HepG2 (cell line): ENCODE measurements at regions not wholly inside any gene's neighbourhood (a gene's known extent, or its start where the extent isn't known, plus 50 kb on each side); places are given as distances from the start of the nearest gene placed in this dataset.

Experiments used
- ATAC-seq: fragments of 200-7000 bp; cut with Tn5 transposase; 3 replicates; pipeline ENCODE4 v1.9.1; 2020; ENCODE audit warnings: mild to moderate bottlenecking, moderate library complexity
- BruUV-seq: library from RNA; stranded (reverse); fragments of 400-500 nt; replicated peaks from 2 replicates; lab custom pipeline; 2021; lab: Mats Ljungman, UMichigan
- CTCF ChIA-PET: fragments of 300-600 bp; formaldehyde crosslinking; extraction: SDS; loops from one replicate; lab custom pipeline; 2021; ENCODE audit warnings: low total read pairs, inconsistent platforms, low intra/inter-chr PET ratio; lab: Yijun Ruan, JAX
- POLR2A ChIA-PET: fragments of 350-600 bp; sonication (Branson Sonifier 250); formaldehyde crosslinking; loops from one replicate; lab custom pipeline; 2020; ENCODE audit warnings: antibody characterized with exemption, inconsistent platforms; lab: Yijun Ruan, JAX
- DNase-seq: peaks from one replicate; pipeline ENCODE4 v3.0.0-alpha.2; 2015; ENCODE audit warnings: low spot score
- FAIRE-seq: peaks from 3 replicates; lab custom pipeline; 2011; peaks lifted over from hg19 to GRCh38; lab: Jason Lieb, UNC
- H2AFZ ChIP-seq: one replicate; pipeline ENCODE4 v1.6.1; 2011; ENCODE audit warnings: low read length, inconsistent platforms
- H3K27ac ChIP-seq: fragments of 300-600 bp; 3 replicates; pipeline ENCODE4 v1.8.0; 2011; ENCODE audit warnings: mixed run types, mild to moderate bottlenecking, mixed read lengths, low read length, inconsistent platforms; ENCODE audit not compliant: insufficient read depth; ENCODE audit errors: extremely low read length
- H3K27me3 ChIP-seq, 2 experiments: fragments of 200-600 bp in 1 of 2; 2 replicates in 1 of 2; 3 replicates in 1 of 2; pipeline versions ENCODE4 v1.6.0 to v1.8.0; 2011; ENCODE audit warnings: low read length in 2 of 2, mild to moderate bottlenecking in 2 of 2, moderate library complexity in 2 of 2, inconsistent platforms in 1 of 2; ENCODE audit not compliant: insufficient read depth in 2 of 2, control insufficient read depth in 1 of 2
- H3K36me3 ChIP-seq, 2 experiments: fragments of 200-600 bp in 1 of 2; replicated peaks in 1 of 2; 2 replicates in 1 of 2; 3 replicates in 1 of 2; pipeline versions ENCODE4 v1.5.1 to v1.8.0; 2011; ENCODE audit warnings: low read length in 2 of 2, inconsistent platforms in 1 of 2; ENCODE audit not compliant: insufficient read depth in 2 of 2, control insufficient read depth in 1 of 2
- H3K4me1 ChIP-seq: 2 replicates; pipeline ENCODE4 v1.5.1; 2012; ENCODE audit warnings: low read length, inconsistent platforms; ENCODE audit not compliant: insufficient read depth
- H3K4me2 ChIP-seq: 2 replicates; pipeline ENCODE4 v1.6.0; 2011; ENCODE audit warnings: low read depth, low read length, inconsistent platforms
- H3K4me3 ChIP-seq, 3 experiments: fragments of 200-600 bp in 1 of 3; sonication (generic), shearing (Covaris generic) in 1 of 3; replicated peaks in 1 of 3; 2 replicates each; pipeline ENCODE4 v1.5.1; 2011 to 2016; ENCODE audit warnings: low read length in 3 of 3, inconsistent platforms in 2 of 3, low read depth in 2 of 3, mild to moderate bottlenecking in 2 of 3, control low read depth in 1 of 3, mixed read lengths in 1 of 3; ENCODE audit not compliant: insufficient read depth in 1 of 3
- H3K79me2 ChIP-seq: one replicate; pipeline ENCODE4 v1.6.1; 2011; ENCODE audit warnings: low read length, inconsistent platforms; ENCODE audit not compliant: insufficient read depth
- H3K9ac ChIP-seq: 2 replicates; pipeline ENCODE4 v1.6.0; 2011; ENCODE audit warnings: mild to moderate bottlenecking, low read depth, low read length, inconsistent platforms; ENCODE audit not compliant: insufficient read depth
- H3K9me3 ChIP-seq: 2 replicates; pipeline ENCODE4 v1.5.1; 2012; ENCODE audit warnings: mild to moderate bottlenecking, low read length
- H4K20me1 ChIP-seq: 2 replicates; pipeline ENCODE4 v1.6.0; 2011; ENCODE audit warnings: inconsistent platforms, mild to moderate bottlenecking, low read length, moderate library complexity; ENCODE audit not compliant: insufficient read depth
- EHMT2 ChIP-seq: fragments of 200-600 bp; sonication (generic); IDR thresholded peaks from 2 replicates; pipeline ENCODE4 v1.7.0; 2017; ENCODE audit warnings: antibody characterized with exemption, low read depth, low read length, borderline replicate concordance
- ERF ChIP-seq: IDR thresholded peaks from 2 replicates; pipeline ENCODE4 v1.6.1; 2018; ENCODE audit warnings: missing biosample characterization, missing genetic modification reagents
- FOXM1 ChIP-seq: sonication (generic); formaldehyde crosslinking; IDR thresholded peaks from 2 replicates; pipeline ENCODE4 v1.5.0; 2020; ENCODE audit warnings: missing genetic modification reagents
- HOXA5 ChIP-seq: sonication (generic); formaldehyde crosslinking; IDR thresholded peaks from 2 replicates; pipeline ENCODE4 v1.4.0; 2020; ENCODE audit warnings: missing genetic modification reagents
- PHF5A ChIP-seq: IDR thresholded peaks from one replicate; pipeline ENCODE4 v1.6.1; 2018; ENCODE audit warnings: low read depth, missing genetic modification reagents; ENCODE audit not compliant: unreplicated experiment
- POGZ ChIP-seq: sonication (generic); formaldehyde crosslinking; IDR thresholded peaks from 2 replicates; pipeline ENCODE4 v1.4.0; 2020; ENCODE audit warnings: mild to moderate bottlenecking, missing genetic modification reagents
- RBM39 ChIP-seq: fragments of 200-400 bp; formaldehyde crosslinking; IDR thresholded peaks from one replicate; pipeline ENCODE4 v1.6.1; 2018; ENCODE audit warnings: antibody characterized with exemption, mild to moderate bottlenecking, low read depth, low read length; ENCODE audit not compliant: poor library complexity, severe bottlenecking
- RXRB ChIP-seq: IDR thresholded peaks from 2 replicates; pipeline ENCODE4 v1.6.1; 2016; ENCODE audit warnings: borderline replicate concordance, missing genetic modification reagents, missing compliant biosample characterization
- SIX4 ChIP-seq: sonication (generic); formaldehyde crosslinking; IDR thresholded peaks from 2 replicates; pipeline ENCODE4 v1.4.0; 2020; ENCODE audit warnings: missing genetic modification reagents
- TEAD3 ChIP-seq: optimal IDR thresholded peaks from 2 replicates; pipeline ENCODE3; 2016; ENCODE audit warnings: borderline replicate concordance
- TRIM24 ChIP-seq: sonication (generic); formaldehyde crosslinking; IDR thresholded peaks from 2 replicates; pipeline ENCODE4 v1.8.0; 2022; ENCODE audit warnings: mild to moderate bottlenecking, missing genetic modification reagents
- ZMYM3 ChIP-seq: sonication (generic); formaldehyde crosslinking; IDR thresholded peaks from 2 replicates; pipeline ENCODE4 v1.5.1; 2020; ENCODE audit warnings: mild to moderate bottlenecking, missing genetic modification reagents
- ZNF264 ChIP-seq: sonication (generic); formaldehyde crosslinking; IDR thresholded peaks from 2 replicates; pipeline ENCODE4 v1.4.0; 2020; ENCODE audit warnings: missing genetic modification reagents
- ZNF558 ChIP-seq: sonication (generic); formaldehyde crosslinking; IDR thresholded peaks from 2 replicates; pipeline ENCODE4 v1.9.0; 2022; ENCODE audit warnings: mild to moderate bottlenecking, missing genetic modification reagents, borderline replicate concordance
- ZNF614 ChIP-seq: IDR thresholded peaks from 2 replicates; pipeline ENCODE4 v1.6.1; 2018; ENCODE audit warnings: missing biosample characterization, missing genetic modification reagents, inconsistent platforms, borderline replicate concordance
- WGBS: methylation state at CpG from one replicate; pipeline ENCODE4 v1.1.6; 2017; ENCODE audit warnings: low lambda C conversion rate; 5-methylcytosine and 5-hydroxymethylcytosine counted together
- in situ Hi-C: cut with HindIII; loops from 2 replicates; pipeline ENCODE4 v1.10.0; 2017; ENCODE audit warnings: low pct_unique_long_range_greater_than_20kb; ENCODE audit not compliant: extremely low pct_ligation_motif_present
- intact Hi-C: fragments of 100-400 bp; cut with micrococcal nuclease; formaldehyde crosslinking; loops from one replicate; pipeline ENCODE4 v1.10.0; 2022; ENCODE audit not compliant: unreplicated experiment
- TF ChIP-seq, protein P1 (sequence below): sonication (generic); formaldehyde crosslinking; IDR thresholded peaks from 2 replicates; pipeline ENCODE4 v1.4.0; 2020; ENCODE audit warnings: missing genetic modification reagents

DNA sequence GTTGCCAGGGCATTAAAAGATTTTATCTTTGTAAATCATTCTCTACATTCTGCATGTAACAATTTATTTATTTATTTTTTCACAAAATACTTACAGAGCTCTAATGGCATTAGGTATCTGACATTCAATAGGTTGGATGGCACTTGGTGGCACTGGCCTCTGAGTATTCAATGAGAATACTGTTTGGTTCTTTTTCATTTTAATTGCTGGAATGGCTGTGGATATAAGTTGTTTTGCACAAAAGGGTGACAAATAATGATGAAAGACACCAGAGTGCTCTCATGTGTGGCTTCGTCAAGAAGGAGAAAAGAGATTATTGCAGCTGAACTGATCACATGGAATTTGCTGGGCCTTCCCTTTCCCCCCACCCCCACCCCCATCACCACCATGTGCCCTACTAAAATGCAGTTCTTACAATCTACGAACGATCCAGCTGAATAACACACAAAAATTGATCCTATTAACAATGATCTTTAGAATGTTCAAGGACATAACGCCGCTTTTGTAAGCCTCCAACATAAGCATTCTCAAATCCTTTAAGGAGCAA is 195.2 kb upstream of the POU3F2 start (continued):
- TF ChIP-seq TRIM24: no peak
- TF ChIP-seq RBM39: no peak

DNA sequence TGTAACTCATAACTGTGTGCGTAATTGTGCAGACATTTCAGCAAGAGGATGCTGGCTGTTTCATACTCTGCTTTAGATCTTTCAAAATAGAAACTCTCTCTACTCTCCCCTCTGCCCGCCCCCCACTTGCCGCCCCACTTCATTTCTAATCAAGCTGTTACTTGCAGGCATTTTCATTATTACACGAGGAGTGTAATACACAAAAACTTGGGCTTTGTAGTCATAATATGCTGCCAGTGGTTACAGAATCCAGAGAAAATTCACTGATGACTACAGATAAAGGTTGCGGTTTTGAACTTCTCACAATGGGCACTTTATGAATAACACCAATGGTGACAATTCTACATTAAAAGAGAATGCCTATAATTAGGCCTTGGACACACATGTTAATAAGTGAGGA is 194.0 kb upstream of the POU3F2 start:
- ChIA-PET POLR2A (no interaction called here), CTCF (no interaction called here)
- no TSS peak for BruUV-seq
- TF ChIP-seq PHF5A (no peak), FOXM1 (no peak)
- Histone ChIP-seq H3K4me1 (peaks cover 14% of the 10 kb centered on the region), H2AFZ (no peak overlapping the region), H3K27ac (no peak overlapping the region), H3K9me3 (no peaks in the 10 kb centered on the region), H3K79me2 (no peaks in the 10 kb centered on the region), H3K36me3 (no peaks in the 10 kb centered on the region), H3K9ac (no peak overlapping the region), H3K4me3 (no peak overlapping the region), H3K4me2 (no peak overlapping the region), H4K20me1 (no peaks in the 10 kb centered on the region), H3K27me3 (no peaks in the 10 kb centered on the region)
- in situ Hi-C loops: no loop called here
- intact Hi-C loops: no loop called here
- 71% methylated on average over 5 of the region's 5 CpGs for WGBS
- ATAC-seq: no peak
- FAIRE-seq: no peak
- DNase-seq: no peak

DNA sequence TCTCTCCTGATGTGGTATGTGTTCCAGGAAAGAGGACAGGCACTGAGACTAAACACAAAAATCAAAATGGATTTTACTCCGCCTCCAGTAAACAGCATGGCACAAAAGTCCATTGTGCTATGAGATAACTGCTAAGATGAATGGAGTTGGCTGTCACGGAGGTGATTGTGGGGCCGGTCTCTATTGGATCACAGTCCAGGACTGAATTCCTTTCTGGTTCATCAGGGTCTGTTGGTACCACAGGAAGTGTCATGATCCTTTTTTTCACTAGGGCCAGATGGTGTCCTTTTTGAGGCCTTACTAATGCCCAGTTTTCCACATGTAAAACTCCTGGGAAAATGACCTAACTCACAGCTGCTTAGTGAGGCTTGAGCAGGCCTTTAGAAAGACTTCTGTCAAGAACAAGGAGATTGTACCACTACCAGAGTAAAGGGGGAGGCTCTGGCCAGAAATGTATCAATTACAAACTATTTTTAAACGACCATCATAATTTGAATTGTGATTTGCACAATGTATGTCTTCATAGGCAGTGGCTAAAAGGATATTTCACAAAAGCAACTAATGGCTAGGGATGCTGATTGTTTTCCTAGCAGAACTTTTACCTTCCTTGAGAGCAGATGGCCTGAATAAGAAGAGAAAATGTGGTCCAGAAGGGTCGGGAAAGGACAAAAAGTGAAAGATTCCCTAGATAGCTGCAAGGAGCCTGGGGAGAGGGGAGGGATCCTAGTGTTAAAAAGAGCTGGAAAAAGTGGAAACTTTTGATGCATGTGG is 192.2 kb upstream of the POU3F2 start:
- no peaks in the 10 kb centered on the region for H3K79me2 ChIP-seq
- FAIRE-seq (no peak), ATAC-seq (peak; percentile 100), DNase-seq (peak; percentile 77)
- H2AFZ ChIP-seq: no peak overlapping the region
- peak overlapping the region; percentile 15; the same call in 1 of the 2 replicates for H3K4me2 ChIP-seq
- H3K9me3 ChIP-seq: no peaks in the 10 kb centered on the region
- BruUV-seq: no TSS peak
- H3K4me3 ChIP-seq: no peak overlapping the region
- intact Hi-C loops: no loop called here
- H4K20me1 ChIP-seq: no peaks in the 10 kb centered on the region
- no peak overlapping the region for H3K9ac ChIP-seq
- H3K27me3 ChIP-seq: no peaks in the 10 kb centered on the region
- H3K36me3 ChIP-seq: no peaks in the 10 kb centered on the region
- POLR2A ChIA-PET: no interaction called here
- no peak overlapping the region for H3K27ac ChIP-seq
- CTCF ChIA-PET: no interaction called here
- WGBS: 0% methylated on average over 5 of the region's 5 CpGs
- in situ Hi-C loops: no loop called here
- peaks cover 14% of the 10 kb centered on the region for H3K4me1 ChIP-seq
- TF ChIP-seq ZMYM3 (CRISPR knock-in tag): no peak
- TF ChIP-seq, protein P1, sequence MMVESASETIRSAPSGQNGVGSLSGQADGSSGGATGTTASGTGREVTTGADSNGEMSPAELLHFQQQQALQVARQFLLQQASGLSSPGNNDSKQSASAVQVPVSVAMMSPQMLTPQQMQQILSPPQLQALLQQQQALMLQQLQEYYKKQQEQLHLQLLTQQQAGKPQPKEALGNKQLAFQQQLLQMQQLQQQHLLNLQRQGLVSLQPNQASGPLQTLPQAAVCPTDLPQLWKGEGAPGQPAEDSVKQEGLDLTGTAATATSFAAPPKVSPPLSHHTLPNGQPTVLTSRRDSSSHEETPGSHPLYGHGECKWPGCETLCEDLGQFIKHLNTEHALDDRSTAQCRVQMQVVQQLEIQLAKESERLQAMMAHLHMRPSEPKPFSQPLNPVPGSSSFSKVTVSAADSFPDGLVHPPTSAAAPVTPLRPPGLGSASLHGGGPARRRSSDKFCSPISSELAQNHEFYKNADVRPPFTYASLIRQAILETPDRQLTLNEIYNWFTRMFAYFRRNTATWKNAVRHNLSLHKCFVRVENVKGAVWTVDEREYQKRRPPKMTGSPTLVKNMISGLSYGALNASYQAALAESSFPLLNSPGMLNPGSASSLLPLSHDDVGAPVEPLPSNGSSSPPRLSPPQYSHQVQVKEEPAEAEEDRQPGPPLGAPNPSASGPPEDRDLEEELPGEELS (CRISPR knock-in tag): peak; percentile 88
- TF ChIP-seq ZNF614: no peak
- TF ChIP-seq ERF (CRISPR knock-in tag): 0 out of 2 replicates have a peak, but pooled peaks have one; percentile 37
- peak; percentile 52; the same call in 1 of the 2 replicates for TF ChIP-seq EHMT2
- TF ChIP-seq POGZ (CRISPR knock-in tag): peak; percentile 60; the same call in 1 of the 2 replicates
- peak; percentile 74; the same call in 1 of the 2 replicates for TF ChIP-seq HOXA5 (CRISPR knock-in tag)
- no peak for TF ChIP-seq SIX4
- peak; percentile 83 for TF ChIP-seq TEAD3 (CRISPR knock-in tag)
- no peak for TF ChIP-seq ZNF264 (CRISPR knock-in tag)
- 0 out of 2 replicates have a peak, but pooled peaks have one; percentile 14 for TF ChIP-seq RXRB (CRISPR knock-in tag)
- TF ChIP-seq ZNF558 (CRISPR knock-in tag): no peak
